Vagina (tissue), 2 donors: ENCODE measurements at regions not wholly inside any gene's neighbourhood (a gene's known extent, or its start where the extent isn't known, plus 50 kb on each side); places are given as distances from the start of the nearest gene placed in this dataset.

Source experiments
- DNase-seq, 2 donors: peaks; one replicate each; pipeline ENCODE4 v3.0.0-alpha.2; 2017; ENCODE audit errors: extremely low spot score in 2 of 2
- H3K27ac ChIP-seq: fragments of 200-600 bp; sonication (generic); one replicate; pipeline ENCODE4 v1.5.1; 2019
- H3K27me3 ChIP-seq: fragments of 200-600 bp; sonication (generic); one replicate; pipeline ENCODE4 v1.5.1; 2019
- H3K36me3 ChIP-seq, 2 donors: fragments of 200-600 bp; sonication (generic); one replicate each; pipeline ENCODE4 v1.5.1; 2017 to 2019
- H3K4me1 ChIP-seq: fragments of 200-600 bp; sonication (generic); one replicate; pipeline ENCODE4 v1.5.1; 2019
- H3K4me3 ChIP-seq, 2 donors: fragments of 200-600 bp; sonication (generic); 1 replicate in 1 of 2; 2 replicates in 1 of 2; pipeline ENCODE4 v1.5.1; 2016 to 2019
- H3K9me3 ChIP-seq: fragments of 200-600 bp; sonication (generic); one replicate; pipeline ENCODE4 v1.5.1; 2019
- POLR2A ChIP-seq, 2 donors: fragments of 450-650 bp; IDR thresholded peaks; one replicate each; pipeline ENCODE4 v1.6.1; 2017; ENCODE audit warnings: antibody characterized with exemption in 2 of 2, mild to moderate bottlenecking in 2 of 2, moderate library complexity in 2 of 2
- POLR2AphosphoS5 ChIP-seq, 2 donors: sonication (generic); formaldehyde crosslinking; IDR thresholded peaks; one replicate each; pipeline ENCODE4 v1.9.0; 2017; ENCODE audit warnings: antibody characterized with exemption in 2 of 2, mild to moderate bottlenecking in 2 of 2, low read depth in 1 of 2; ENCODE audit not compliant: insufficient read depth in 1 of 2
- intact Hi-C: fragments of 100-400 bp; cut with DNase I; formaldehyde crosslinking; loops from one replicate; pipeline ENCODE4 v1.15.1; 2023
- TF ChIP-seq, protein P1 (sequence below), 3 experiments: fragments of 450-650 bp in 2 of 3; fragments of 200-600 bp in 1 of 3; sonication (generic) in 1 of 3; IDR thresholded peaks; one replicate each; pipeline ENCODE4 v1.5.1; 2017 to 2019; ENCODE audit warnings: antibody characterized with exemption in 3 of 3, mild to moderate bottlenecking in 2 of 3, moderate library complexity in 2 of 3

GRCh38 chr1:181160998-181161870 lies 72.7 kb downstream of the IER5 start:
- Histone ChIP-seq H3K9me3 (no peaks in the 10 kb centered on the region), H3K4me1 (peaks cover 14% of the 10 kb centered on the region), H3K4me3 (no peak overlapping the region), H3K27me3 (no peaks in the 10 kb centered on the region), H3K27ac (no peak overlapping the region), H3K36me3 (no peaks in the 10 kb centered on the region)
- intact Hi-C loops: no loop called here
- TF ChIP-seq, protein P1, sequence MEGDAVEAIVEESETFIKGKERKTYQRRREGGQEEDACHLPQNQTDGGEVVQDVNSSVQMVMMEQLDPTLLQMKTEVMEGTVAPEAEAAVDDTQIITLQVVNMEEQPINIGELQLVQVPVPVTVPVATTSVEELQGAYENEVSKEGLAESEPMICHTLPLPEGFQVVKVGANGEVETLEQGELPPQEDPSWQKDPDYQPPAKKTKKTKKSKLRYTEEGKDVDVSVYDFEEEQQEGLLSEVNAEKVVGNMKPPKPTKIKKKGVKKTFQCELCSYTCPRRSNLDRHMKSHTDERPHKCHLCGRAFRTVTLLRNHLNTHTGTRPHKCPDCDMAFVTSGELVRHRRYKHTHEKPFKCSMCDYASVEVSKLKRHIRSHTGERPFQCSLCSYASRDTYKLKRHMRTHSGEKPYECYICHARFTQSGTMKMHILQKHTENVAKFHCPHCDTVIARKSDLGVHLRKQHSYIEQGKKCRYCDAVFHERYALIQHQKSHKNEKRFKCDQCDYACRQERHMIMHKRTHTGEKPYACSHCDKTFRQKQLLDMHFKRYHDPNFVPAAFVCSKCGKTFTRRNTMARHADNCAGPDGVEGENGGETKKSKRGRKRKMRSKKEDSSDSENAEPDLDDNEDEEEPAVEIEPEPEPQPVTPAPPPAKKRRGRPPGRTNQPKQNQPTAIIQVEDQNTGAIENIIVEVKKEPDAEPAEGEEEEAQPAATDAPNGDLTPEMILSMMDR (IDR thresholded peaks at IDR 0.05): no peak
- TF ChIP-seq POLR2A (IDR thresholded peaks at IDR 0.05) (no peak), POLR2AphosphoS5 (IDR thresholded peaks at IDR 0.05; ENCODE audit: insufficient read depth in 1 of 2, low read depth in 1 of 2) (no peak)
- no peak for DNase-seq

DNA sequence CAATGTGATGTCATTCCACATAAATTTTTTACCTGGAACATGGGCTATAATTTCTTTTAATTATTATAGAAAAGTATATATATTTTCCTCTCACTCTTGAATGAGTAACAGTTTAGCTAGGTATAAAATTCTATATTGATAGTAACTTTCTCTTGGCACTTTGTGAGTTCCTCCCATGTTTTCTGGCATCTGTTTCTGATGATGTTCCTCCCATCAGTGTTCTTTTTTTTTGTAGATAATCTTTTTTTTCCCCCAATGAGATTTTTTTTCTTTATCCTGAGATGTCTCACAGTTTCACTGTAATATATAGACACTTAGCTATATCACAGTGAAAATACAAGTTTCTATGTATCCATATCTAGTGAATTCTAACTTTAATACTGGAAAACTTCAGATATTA lies 75.2 kb downstream of the IER5 start:
- DNase-seq: no peak
- TF ChIP-seq POLR2A (IDR thresholded peaks at IDR 0.05) (no peak), POLR2AphosphoS5 (IDR thresholded peaks at IDR 0.05; ENCODE audit: insufficient read depth in 1 of 2, low read depth in 1 of 2) (no peak)
- TF ChIP-seq, protein P1 (IDR thresholded peaks at IDR 0.05): no peak
- Histone ChIP-seq H3K4me3 (no peak overlapping the region), H3K9me3 (no peaks in the 10 kb centered on the region), H3K27ac (no peak overlapping the region), H3K4me1 (peaks cover 14% of the 10 kb centered on the region), H3K27me3 (no peaks in the 10 kb centered on the region), H3K36me3 (no peaks in the 10 kb centered on the region)
- intact Hi-C loops: no loop called here

GRCh38 chr1:181166377-181167196 lies 78.1 kb downstream of the IER5 start:
- Histone ChIP-seq H3K9me3 (no peaks in the 10 kb centered on the region), H3K27me3 (no peaks in the 10 kb centered on the region), H3K4me3 (no peak overlapping the region), H3K36me3 (no peaks in the 10 kb centered on the region), H3K27ac (no peak overlapping the region), H3K4me1 (no peaks in the 10 kb centered on the region)
- intact Hi-C loops: no loop called here
- no peak for DNase-seq
- TF ChIP-seq POLR2A (IDR thresholded peaks at IDR 0.05) (no peak), POLR2AphosphoS5 (IDR thresholded peaks at IDR 0.05; ENCODE audit: insufficient read depth in 1 of 2, low read depth in 1 of 2) (no peak)
- TF ChIP-seq, protein P1 (IDR thresholded peaks at IDR 0.05): peak; percentile 82 to 84 (median 83)

GRCh38 chr1:181169281-181169865 lies 80.9 kb downstream of the IER5 start:
- Histone ChIP-seq H3K27ac (no peak overlapping the region), H3K36me3 (no peaks in the 10 kb centered on the region), H3K9me3 (no peaks in the 10 kb centered on the region), H3K4me3 (no peak overlapping the region), H3K27me3 (no peaks in the 10 kb centered on the region), H3K4me1 (no peaks in the 10 kb centered on the region)
- DNase-seq: no peak
- intact Hi-C loops: no loop called here
- TF ChIP-seq POLR2A (IDR thresholded peaks at IDR 0.05) (no peak), POLR2AphosphoS5 (IDR thresholded peaks at IDR 0.05; ENCODE audit: insufficient read depth in 1 of 2, low read depth in 1 of 2) (no peak)
- TF ChIP-seq, protein P1 (IDR thresholded peaks at IDR 0.05): no peak
